MM.1S (cell line): ENCODE measurements at regions not wholly inside any gene's neighbourhood (a gene's known extent, or its start where the extent isn't known, plus 50 kb on each side); places are given as distances from the start of the nearest gene placed in this dataset.

ENCODE experiments used
- CTCF ChIP-seq: fragments of 300-600 bp; sonication (generic); IDR thresholded peaks from 2 replicates; pipeline ENCODE4 v1.5.1; 2016; ENCODE audit warnings: antibody characterized with exemption, low read length, mixed read lengths
- EZH2 ChIP-seq: fragments of 300-600 bp; sonication (generic); optimal IDR thresholded peaks from 2 replicates; pipeline ENCODE3; 2017; ENCODE audit warnings: low read depth, mild to moderate bottlenecking, antibody characterized with exemption, low read length, mixed read lengths
- EZH2phosphoT487 ChIP-seq: fragments of 300-600 bp; sonication (generic); IDR thresholded peaks from 2 replicates; pipeline ENCODE4 v1.6.1; 2018; ENCODE audit warnings: antibody characterized with exemption, low read length

GRCh38 chr6:6843777-6844176 lies 255.3 kb downstream of the LY86 start:
- TF ChIP-seq CTCF, result no peak
- no peak for TF ChIP-seq EZH2
- TF ChIP-seq EZH2phosphoT487, result no peak
